K562 (cell line): ENCODE measurements at regions not wholly inside any gene's neighbourhood (a gene's known extent, or its start where the extent isn't known, plus 50 kb on each side); places are given as distances from the start of the nearest gene placed in this dataset.

Experiments used
- CBFA2T2 ChIP-seq: fragments of 450-650 bp; conservative IDR thresholded peaks from 2 replicates; pipeline ENCODE4 v1.6.1; 2017; ENCODE audit warnings: mild to moderate bottlenecking
- CLOCK ChIP-seq: fragments of 250-450 bp; sonication (Bioruptor Pico); IDR thresholded peaks from 2 replicates; pipeline ENCODE4 v1.4.0; 2020; ENCODE audit warnings: mild to moderate bottlenecking, moderate library complexity, borderline replicate concordance
- CSDE1 ChIP-seq, 2 experiments: fragments of 450-650 bp; IDR thresholded peaks; 2 replicates each; pipeline ENCODE4 v1.6.1; 2016; ENCODE audit warnings: mild to moderate bottlenecking in 1 of 2
- DMBX1 ChIP-seq: fragments of 250-450 bp; sonication (Bioruptor Pico); IDR thresholded peaks from 2 replicates; pipeline ENCODE4 v1.8.0; 2022; ENCODE audit warnings: inconsistent platforms, mild to moderate bottlenecking, moderate library complexity, borderline replicate concordance
- GABPB1 ChIP-seq: sonication (generic); formaldehyde crosslinking; IDR thresholded peaks from 2 replicates; pipeline ENCODE4 v1.8.0; 2022; ENCODE audit warnings: mild to moderate bottlenecking, missing genetic modification reagents
- GTF2A2 ChIP-seq: IDR thresholded peaks from 2 replicates; pipeline ENCODE4 v1.6.1; 2016; ENCODE audit warnings: mild to moderate bottlenecking, missing genetic modification characterization, missing compliant biosample characterization
- JUN ChIP-seq, 2 experiments: sonication (generic) in 1 of 2; formaldehyde crosslinking in 1 of 2; IDR thresholded peaks; 2 replicates each; pipeline versions ENCODE4 v1.6.1 to v1.8.0; 2012 to 2022; ENCODE audit warnings: borderline replicate concordance in 2 of 2, mild to moderate bottlenecking in 2 of 2, improper control_type of control experiment in 1 of 2, low read depth in 1 of 2, low read length in 1 of 2, missing genetic modification reagents in 1 of 2
- L3MBTL2 ChIP-seq: fragments of 450-650 bp; IDR thresholded peaks from 2 replicates; pipeline ENCODE4 v1.6.1; 2016; ENCODE audit warnings: mild to moderate bottlenecking, moderate library complexity
- MBD2 ChIP-seq: sonication (generic); IDR thresholded peaks from 2 replicates; pipeline ENCODE4 v1.6.1; 2016; ENCODE audit warnings: low read depth, borderline replicate concordance
- PHF20 ChIP-seq: fragments of 450-650 bp; IDR thresholded peaks from 2 replicates; pipeline ENCODE4 v1.6.1; 2018; ENCODE audit not compliant: partially characterized antibody
- SAP30 ChIP-seq: fragments of 200-600 bp; sonication (generic); IDR thresholded peaks from 2 replicates; pipeline ENCODE4 v1.6.1; 2012; ENCODE audit warnings: borderline replicate concordance, low read depth, mild to moderate bottlenecking, moderate library complexity, low read length, control low read depth, inconsistent platforms; ENCODE audit not compliant: insufficient read depth, poor library complexity, severe bottlenecking
- SIRT6 ChIP-seq: IDR thresholded peaks from one replicate; pipeline ENCODE4 v1.6.1; 2012; ENCODE audit warnings: low read depth, mild to moderate bottlenecking, control low read depth, inconsistent platforms, low read length, moderate library complexity
- SMAD3 ChIP-seq: fragments of 450-650 bp; formaldehyde crosslinking; conservative IDR thresholded peaks from 2 replicates; pipeline ENCODE4 v1.4.0; 2020; ENCODE audit warnings: mild to moderate bottlenecking
- SMC3 ChIP-seq: conservative IDR thresholded peaks from 2 replicates; pipeline ENCODE4 v1.6.1; 2011; ENCODE audit warnings: low read depth, low read length, improper control_type of control experiment; ENCODE audit not compliant: insufficient read depth
- TAL1 ChIP-seq: fragments of 450-650 bp; IDR thresholded peaks from 2 replicates; pipeline ENCODE4 v1.6.1; 2016; ENCODE audit warnings: mild to moderate bottlenecking
- TEAD4 ChIP-seq, 2 experiments: sonication (generic) in 1 of 2; formaldehyde crosslinking in 1 of 2; IDR thresholded peaks; 2 replicates each; pipeline versions ENCODE4 v1.6.1 to v1.8.0; 2012 to 2022; ENCODE audit warnings: borderline replicate concordance in 1 of 2, inconsistent platforms in 1 of 2, low read length in 1 of 2, mild to moderate bottlenecking in 1 of 2, missing genetic modification reagents in 1 of 2
- ZNF133 ChIP-seq: fragments of 250-450 bp; sonication (Bioruptor Pico); IDR thresholded peaks from 2 replicates; pipeline ENCODE4 v1.4.0; 2020; ENCODE audit warnings: mild to moderate bottlenecking
- ZNF384 ChIP-seq: IDR thresholded peaks from 2 replicates; pipeline ENCODE4 v1.6.1; 2012; ENCODE audit warnings: low read depth, low read length, improper control_type of control experiment
- ZNF57 ChIP-seq: fragments of 450-650 bp; formaldehyde crosslinking; IDR thresholded peaks from 2 replicates; pipeline ENCODE4 v1.4.0; 2020; ENCODE audit warnings: mild to moderate bottlenecking, moderate library complexity
- TF ChIP-seq, protein P1 (sequence below): fragments of 250-450 bp; sonication (Bioruptor Pico); IDR thresholded peaks from 2 replicates; pipeline ENCODE4 v1.9.0; 2021; ENCODE audit warnings: mild to moderate bottlenecking, inconsistent platforms

GRCh38 chr6:146910611-146911010, 293.6 kb upstream of the STXBP5 start (continued):
- no peak for TF ChIP-seq TAL1
- no peak for TF ChIP-seq CSDE1 (IDR thresholded peaks at IDR 0.05)
- no peak for TF ChIP-seq SIRT6
- TF ChIP-seq ZNF133 (CRISPR knock-in tag), result no peak
- no peak for TF ChIP-seq CBFA2T2
- no peak for TF ChIP-seq PHF20
- TF ChIP-seq DMBX1, result peak; percentile 4; the same call in 1 of the 2 replicates
- TF ChIP-seq JUN (IDR thresholded peaks at IDR 0.05; ENCODE audit: borderline replicate concordance, low read depth, low read length), result no peak
- no peak for TF ChIP-seq JUN (CRISPR knock-in tag; IDR thresholded peaks at IDR 0.05; ENCODE audit: borderline replicate concordance)
- TF ChIP-seq SMC3, result no peak
- TF ChIP-seq TEAD4 (IDR thresholded peaks at IDR 0.05; ENCODE audit: low read length), result no peak
- no peak for TF ChIP-seq TEAD4 (CRISPR knock-in tag; IDR thresholded peaks at IDR 0.05; ENCODE audit: borderline replicate concordance)
- TF ChIP-seq ZNF57, result no peak
- peak; percentile 38; the same call in 1 of the 2 replicates for TF ChIP-seq L3MBTL2
- TF ChIP-seq ZNF384, result no peak
- TF ChIP-seq, protein P1, sequence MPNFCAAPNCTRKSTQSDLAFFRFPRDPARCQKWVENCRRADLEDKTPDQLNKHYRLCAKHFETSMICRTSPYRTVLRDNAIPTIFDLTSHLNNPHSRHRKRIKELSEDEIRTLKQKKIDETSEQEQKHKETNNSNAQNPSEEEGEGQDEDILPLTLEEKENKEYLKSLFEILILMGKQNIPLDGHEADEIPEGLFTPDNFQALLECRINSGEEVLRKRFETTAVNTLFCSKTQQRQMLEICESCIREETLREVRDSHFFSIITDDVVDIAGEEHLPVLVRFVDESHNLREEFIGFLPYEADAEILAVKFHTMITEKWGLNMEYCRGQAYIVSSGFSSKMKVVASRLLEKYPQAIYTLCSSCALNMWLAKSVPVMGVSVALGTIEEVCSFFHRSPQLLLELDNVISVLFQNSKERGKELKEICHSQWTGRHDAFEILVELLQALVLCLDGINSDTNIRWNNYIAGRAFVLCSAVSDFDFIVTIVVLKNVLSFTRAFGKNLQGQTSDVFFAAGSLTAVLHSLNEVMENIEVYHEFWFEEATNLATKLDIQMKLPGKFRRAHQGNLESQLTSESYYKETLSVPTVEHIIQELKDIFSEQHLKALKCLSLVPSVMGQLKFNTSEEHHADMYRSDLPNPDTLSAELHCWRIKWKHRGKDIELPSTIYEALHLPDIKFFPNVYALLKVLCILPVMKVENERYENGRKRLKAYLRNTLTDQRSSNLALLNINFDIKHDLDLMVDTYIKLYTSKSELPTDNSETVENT, result no peak
- TF ChIP-seq CLOCK (CRISPR knock-in tag), result no peak
- no peak for TF ChIP-seq GABPB1 (CRISPR knock-in tag)
- TF ChIP-seq SAP30, result no peak
- no peak for TF ChIP-seq MBD2
- no peak for TF ChIP-seq SMAD3
- TF ChIP-seq GTF2A2 (tag), result peak; percentile 31; the same call in 1 of the 2 replicates
